OCI-LY1 (cell line): ENCODE measurements at regions not wholly inside any gene's neighbourhood (a gene's known extent, or its start where the extent isn't known, plus 50 kb on each side); places are given as distances from the start of the nearest gene placed in this dataset.

ENCODE experiments used
- H2AFZ ChIP-seq: fragments of 200-600 bp; sonication (generic), shearing (Covaris generic); 2 replicates; pipeline ENCODE4 v1.6.0; 2014; ENCODE audit warnings: antibody characterized with exemption, mild to moderate bottlenecking, low read length
- H3F3A ChIP-seq: fragments of 200-600 bp; sonication (generic), shearing (Covaris generic); 2 replicates; pipeline ENCODE4 v1.6.0; 2014; ENCODE audit warnings: mild to moderate bottlenecking, antibody characterized with exemption, low read length, moderate library complexity; ENCODE audit not compliant: insufficient read depth
- H3K27ac ChIP-seq: fragments of 200-600 bp; sonication (generic); 2 replicates; pipeline ENCODE4 v1.5.1; 2014; ENCODE audit warnings: low read length, mixed run types, mild to moderate bottlenecking, low read depth; ENCODE audit not compliant: poor library complexity, severe bottlenecking
- H3K27me3 ChIP-seq: fragments of 200-600 bp; sonication (generic); 2 replicates; pipeline ENCODE4 v1.6.0; 2014; ENCODE audit warnings: antibody characterized with exemption, mild to moderate bottlenecking, low read length, moderate library complexity; ENCODE audit not compliant: insufficient read depth
- H3K36me3 ChIP-seq: fragments of 200-600 bp; sonication (generic); 2 replicates; pipeline ENCODE4 v1.6.1; 2014; ENCODE audit warnings: mild to moderate bottlenecking, antibody characterized with exemption, low read length, moderate library complexity, mixed read lengths; ENCODE audit not compliant: insufficient read depth
- H3K4me1 ChIP-seq: fragments of 200-600 bp; sonication (generic); 2 replicates; pipeline ENCODE4 v1.5.1; 2014; ENCODE audit warnings: mild to moderate bottlenecking, low read length, moderate library complexity; ENCODE audit not compliant: insufficient read depth, severe bottlenecking
- H3K4me2 ChIP-seq: fragments of 200-600 bp; sonication (generic), shearing (Covaris generic); 2 replicates; pipeline ENCODE4 v1.6.1; 2014; ENCODE audit warnings: low read length
- H3K4me3 ChIP-seq: fragments of 200-600 bp; sonication (generic); 2 replicates; pipeline ENCODE4 v1.5.1; 2014; ENCODE audit warnings: low read length, low read depth, mild to moderate bottlenecking, mixed read lengths; ENCODE audit not compliant: poor library complexity, severe bottlenecking
- H3K79me2 ChIP-seq: fragments of 200-600 bp; shearing (Covaris generic); 2 replicates; pipeline ENCODE4 v1.6.1; 2016; ENCODE audit warnings: mixed run types, low read length, mixed read lengths; ENCODE audit not compliant: insufficient read depth
- H3K9ac ChIP-seq: fragments of 200-600 bp; sonication (generic), shearing (Covaris generic); 2 replicates; pipeline ENCODE4 v1.6.1; 2014; ENCODE audit warnings: mild to moderate bottlenecking, low read length, mixed read lengths
- H3K9me2 ChIP-seq: fragments of 200-600 bp; sonication (generic), shearing (Covaris generic); 2 replicates; pipeline ENCODE4 v1.6.1; 2014; ENCODE audit warnings: low read depth, mild to moderate bottlenecking, low read length, mixed read lengths
- H3K9me3 ChIP-seq: fragments of 200-600 bp; shearing (Covaris generic); 2 replicates; pipeline ENCODE4 v1.6.1; 2014; ENCODE audit warnings: low read length, mixed read lengths
- H4K20me1 ChIP-seq: fragments of 200-600 bp; sonication (generic), shearing (Covaris generic); 2 replicates; pipeline ENCODE4 v1.6.0; 2016; ENCODE audit warnings: mild to moderate bottlenecking, low read length; ENCODE audit not compliant: insufficient read depth
- CTCF ChIP-seq: fragments of 200-600 bp; sonication (generic), shearing (Covaris generic); IDR thresholded peaks from 2 replicates; pipeline ENCODE4 v1.5.1; 2017; ENCODE audit warnings: mild to moderate bottlenecking, antibody characterized with exemption, low read length, moderate library complexity, mixed read lengths
- EZH2 ChIP-seq: fragments of 200-600 bp; sonication (generic), shearing (Covaris generic); IDR thresholded peaks from 2 replicates; pipeline ENCODE4 v1.8.0; 2017; ENCODE audit warnings: borderline replicate concordance, mixed run types, mild to moderate bottlenecking, antibody characterized with exemption, low read length, moderate library complexity, mixed read lengths

- peaks cover 61% of the 10 kb centered on the region for H3K4me1 ChIP-seq
- H3K4me2 ChIP-seq: no peak overlapping the region
- H3F3A ChIP-seq: peaks cover 2% of the 10 kb centered on the region; the same call in 1 of the 2 replicates
- H3K36me3 ChIP-seq: no peaks in the 10 kb centered on the region
- TF ChIP-seq CTCF (no peak), EZH2 (no peak)
- no peak overlapping the region for H3K9ac ChIP-seq
- no peak overlapping the region for H2AFZ ChIP-seq
- H3K27ac ChIP-seq: no peak overlapping the region
- H3K27me3 ChIP-seq: no peaks in the 10 kb centered on the region
- H4K20me1 ChIP-seq: no peaks in the 10 kb centered on the region
- H3K4me3 ChIP-seq: no peak overlapping the region
- H3K9me3 ChIP-seq: no peaks in the 10 kb centered on the region
- H3K79me2 ChIP-seq: no peaks in the 10 kb centered on the region
- no peaks in the 10 kb centered on the region for H3K9me2 ChIP-seq
These were observed 74.0 kb upstream of the PELI1 start for GRCh38 chr2:64218137-64218802.

- H3K9me2 ChIP-seq: no peaks in the 10 kb centered on the region
- H3F3A ChIP-seq: no peaks in the 10 kb centered on the region
These were observed 74.9 kb upstream of the PELI1 start for GRCh38 chr2:64219149-64219548.

GRCh38 chr2:64220265-64220664 lies 76.0 kb upstream of the PELI1 start:
- H3K4me2 ChIP-seq: no peak overlapping the region
- peak overlapping the region; percentile 31 for H3K27ac ChIP-seq
- H3K9ac ChIP-seq: no peak overlapping the region
- H3F3A ChIP-seq: no peaks in the 10 kb centered on the region
- no peak for TF ChIP-seq EZH2
- TF ChIP-seq CTCF: no peak
- no peak overlapping the region for H3K4me3 ChIP-seq
- H3K9me3 ChIP-seq: no peaks in the 10 kb centered on the region
- no peaks in the 10 kb centered on the region for H3K27me3 ChIP-seq
- peaks cover 46% of the 10 kb centered on the region for H3K4me1 ChIP-seq
- no peaks in the 10 kb centered on the region for H3K9me2 ChIP-seq
- no peaks in the 10 kb centered on the region for H4K20me1 ChIP-seq
- no peaks in the 10 kb centered on the region for H3K36me3 ChIP-seq
- H3K79me2 ChIP-seq: no peaks in the 10 kb centered on the region
- H2AFZ ChIP-seq: no peak overlapping the region

More at GRCh38 chr2:64219149-64219548, 74.9 kb upstream of the PELI1 start:
- Histone ChIP-seq H3K36me3 (no peaks in the 10 kb centered on the region), H3K4me2 (no peak overlapping the region), H3K9ac (no peak overlapping the region), H2AFZ (no peak overlapping the region), H3K4me3 (no peak overlapping the region), H3K79me2 (no peaks in the 10 kb centered on the region), H3K27me3 (no peaks in the 10 kb centered on the region), H3K9me3 (no peaks in the 10 kb centered on the region), H3K4me1 (peaks cover 57% of the 10 kb centered on the region), H3K27ac (peak overlapping the region; percentile 37), H4K20me1 (no peaks in the 10 kb centered on the region)
- TF ChIP-seq EZH2 (no peak), CTCF (no peak)
